GM12878 (cell line): ENCODE measurements at regions not wholly inside any gene's neighbourhood (a gene's known extent, or its start where the extent isn't known, plus 50 kb on each side); places are given as distances from the start of the nearest gene placed in this dataset.

Experiments used
- ATAC-seq: fragments of 200-7000 bp; cut with Tn5 transposase; 3 replicates; pipeline ENCODE4 v1.9.1; 2020; ENCODE audit warnings: mild to moderate bottlenecking, moderate library complexity
- BruUV-seq: library from RNA; stranded (reverse); fragments of 400-500 nt; replicated peaks from 2 replicates; lab custom pipeline; 2021; lab: Mats Ljungman, UMichigan
- CTCF ChIA-PET: fragments of 300-600 bp; sonication (Branson Sonifier 250); formaldehyde crosslinking; extraction: SDS; loops from one replicate; lab custom pipeline; 2021; ENCODE audit warnings: inconsistent platforms; lab: Yijun Ruan, JAX
- POLR2A ChIA-PET: fragments of 350-600 bp; formaldehyde crosslinking; extraction: SDS; loops from one replicate; lab custom pipeline; 2021; ENCODE audit warnings: inconsistent platforms; lab: Charles Lee
- RAD21 ChIA-PET: fragments of 300-600 bp; sonication (Branson Sonifier 250); formaldehyde crosslinking; loops from one replicate; lab custom pipeline; 2023; ENCODE audit warnings: antibody characterized with exemption; ENCODE audit not compliant: unreplicated experiment; lab: Charles Lee
- SMC1A ChIA-PET: fragments of 300-600 bp; sonication (Branson Sonifier 250); formaldehyde crosslinking; loops from one replicate; lab custom pipeline; 2023; ENCODE audit not compliant: unreplicated experiment, uncharacterized antibody; lab: Charles Lee
- DNase-seq: peaks from one replicate; pipeline ENCODE4 v3.0.0-alpha.2; 2011; ENCODE audit warnings: low read depth, low spot score
- FAIRE-seq: peaks from 3 replicates; lab custom pipeline; 2011; peaks lifted over from hg19 to GRCh38; lab: Jason Lieb, UNC
- H2AFZ ChIP-seq: 2 replicates; pipeline ENCODE4 v1.6.0; 2011; ENCODE audit warnings: low read depth, low read length, control low read depth; ENCODE audit not compliant: control insufficient read depth
- H3K27ac ChIP-seq: 2 replicates; pipeline ENCODE4 v1.5.1; 2011; ENCODE audit warnings: control low read depth; ENCODE audit not compliant: control insufficient read depth, insufficient read depth
- H3K27me3 ChIP-seq, 2 experiments: replicated peaks in 1 of 2; 2 replicates each; pipeline versions ENCODE4 v1.6.0 to v1.6.1; 2011; ENCODE audit warnings: low read length in 1 of 2; ENCODE audit not compliant: control insufficient read depth in 2 of 2, insufficient read depth in 2 of 2
- H3K36me3 ChIP-seq, 2 experiments: 2 replicates each; pipeline ENCODE4 v1.5.1; 2011; ENCODE audit warnings: low read length in 1 of 2; ENCODE audit not compliant: control insufficient read depth in 2 of 2, insufficient read depth in 2 of 2
- H3K4me1 ChIP-seq: 2 replicates; pipeline ENCODE4 v1.6.1; 2011; ENCODE audit warnings: mild to moderate bottlenecking, low read length, moderate library complexity, mixed read lengths; ENCODE audit not compliant: control insufficient read depth, insufficient read depth
- H3K4me2 ChIP-seq: 2 replicates; pipeline ENCODE4 v1.6.0; 2011; ENCODE audit warnings: control low read depth; ENCODE audit not compliant: control insufficient read depth, insufficient read depth
- H3K4me3 ChIP-seq: fragments of 200-600 bp; sonication (generic); 2 replicates; pipeline ENCODE4 v1.5.1; 2016
- H3K79me2 ChIP-seq: 2 replicates; pipeline ENCODE4 v1.6.0; 2011; ENCODE audit warnings: low read length; ENCODE audit not compliant: control insufficient read depth, insufficient read depth
- H3K9ac ChIP-seq: 2 replicates; pipeline ENCODE4 v1.8.0; 2011; ENCODE audit warnings: low read length, control low read depth, mixed read lengths; ENCODE audit not compliant: control insufficient read depth, insufficient read depth
- H3K9me3 ChIP-seq: replicated peaks from 3 replicates; pipeline ENCODE4 v1.5.1; 2011; ENCODE audit warnings: mild to moderate bottlenecking, low read length; ENCODE audit not compliant: control insufficient read depth, insufficient read depth
- H4K20me1 ChIP-seq: 2 replicates; pipeline ENCODE4 v1.6.0; 2011; ENCODE audit not compliant: control insufficient read depth, insufficient read depth
- CHD1 ChIP-seq: IDR thresholded peaks from 2 replicates; pipeline ENCODE4 v1.6.1; 2012; ENCODE audit warnings: low read depth, low read length, improper control_type of control experiment
- JUNB ChIP-seq: IDR thresholded peaks from 2 replicates; pipeline ENCODE4 v1.6.1; 2016; ENCODE audit warnings: antibody characterized with exemption, mild to moderate bottlenecking
- TAF1 ChIP-seq: IDR thresholded peaks from 2 replicates; pipeline ENCODE4 v1.6.1; 2011; ENCODE audit warnings: mild to moderate bottlenecking, low read depth, low read length, borderline replicate concordance
- WGBS: methylation state at CpG from one replicate; pipeline ENCODE4 v1.1.6; 2016; ENCODE audit warnings: low lambda C conversion rate; ENCODE audit not compliant: insufficient replicate concordance, insufficient coverage; ENCODE audit errors: missing lambda C conversion rate; 5-methylcytosine and 5-hydroxymethylcytosine counted together
- in situ Hi-C: fragments of 300-500 bp; cut with MboI; formaldehyde crosslinking; loops from 9 replicates; pipeline ENCODE4 v1.14.3; 2018; ENCODE audit warnings: mixed read lengths
- intact Hi-C: fragments of 100-400 bp; cut with micrococcal nuclease; formaldehyde crosslinking; loops from one replicate; pipeline ENCODE4 v1.14.2; 2022; ENCODE audit not compliant: unreplicated experiment
- TF ChIP-seq, protein P1 (sequence below): IDR thresholded peaks from 2 replicates; pipeline ENCODE4 v1.6.1; 2012; ENCODE audit warnings: low read depth, low read length, improper control_type of control experiment
- TF ChIP-seq, protein P2 (sequence below): fragments of 450-650 bp; formaldehyde crosslinking; IDR thresholded peaks from 2 replicates; pipeline ENCODE4 v1.4.0; 2020; ENCODE audit warnings: mild to moderate bottlenecking, moderate library complexity

DNA sequence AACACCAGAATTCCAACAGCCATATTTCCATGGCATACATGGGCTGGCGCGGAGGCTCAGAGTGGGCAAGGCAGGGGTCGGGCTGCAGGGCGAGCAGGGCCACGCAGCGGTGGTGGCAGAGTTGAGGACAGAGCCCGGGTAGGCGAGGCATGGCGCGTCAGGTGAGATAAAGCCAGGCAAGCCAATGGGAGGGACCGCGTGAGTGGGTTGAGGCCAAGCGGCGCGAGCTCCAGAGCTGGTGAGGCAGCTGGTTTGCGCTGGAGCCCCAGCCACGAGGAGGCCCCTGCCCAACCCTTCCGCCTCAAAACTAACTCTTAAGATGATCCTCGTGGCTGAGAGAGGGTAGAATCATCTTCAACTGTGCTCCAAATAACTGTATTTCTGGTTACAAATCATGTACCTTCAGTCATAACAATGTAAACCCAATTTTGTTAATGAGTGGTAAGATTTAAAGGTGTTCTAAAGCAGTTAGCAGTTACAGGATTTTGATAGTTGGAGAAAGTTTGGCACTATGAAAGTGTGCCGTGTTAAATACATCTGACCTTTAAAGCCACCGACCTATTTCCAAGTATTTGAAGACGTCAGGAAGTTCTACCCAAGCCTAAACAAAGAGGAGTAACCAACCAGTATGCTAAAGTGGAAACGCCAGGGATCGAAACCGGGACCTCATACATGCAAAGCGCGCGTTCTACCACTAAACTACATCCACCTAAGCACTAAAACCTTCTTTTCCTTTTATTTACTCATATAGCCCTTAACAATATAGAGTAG lies 107.9 kb downstream of the GPX5 start:
- no peaks in the 10 kb centered on the region for H3K4me1 ChIP-seq
- no peaks in the 10 kb centered on the region for H3K79me2 ChIP-seq
- H4K20me1 ChIP-seq, result no peaks in the 10 kb centered on the region
- ChIA-PET SMC1A (no interaction called here), POLR2A (no interaction called here), CTCF (no interaction called here), RAD21 (no interaction called here)
- H3K4me2 ChIP-seq, result no peak overlapping the region
- FAIRE-seq, result no peak
- no peaks in the 10 kb centered on the region for H3K36me3 ChIP-seq
- no peak overlapping the region for H3K9ac ChIP-seq
- no TSS peak for BruUV-seq
- WGBS, result 72% methylated on average over 28 of the region's 28 CpGs
- H3K4me3 ChIP-seq, result no peak overlapping the region
- no peaks in the 10 kb centered on the region; the same call in 1 of the 3 replicates for H3K9me3 ChIP-seq
- no peak overlapping the region for H3K27ac ChIP-seq
- H2AFZ ChIP-seq, result no peak overlapping the region
- intact Hi-C loops, result no loop called here
- DNase-seq, result no peak
- H3K27me3 ChIP-seq, result peaks cover 0 to 21% of the 10 kb centered on the region in 2 experiments
- in situ Hi-C loops, result no loop called here
- no peak for ATAC-seq
- TF ChIP-seq JUNB (no peak), CHD1 (no peak), TAF1 (no peak)
- TF ChIP-seq, protein P1, sequence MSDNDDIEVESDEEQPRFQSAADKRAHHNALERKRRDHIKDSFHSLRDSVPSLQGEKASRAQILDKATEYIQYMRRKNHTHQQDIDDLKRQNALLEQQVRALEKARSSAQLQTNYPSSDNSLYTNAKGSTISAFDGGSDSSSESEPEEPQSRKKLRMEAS, result no peak
- TF ChIP-seq, protein P2, sequence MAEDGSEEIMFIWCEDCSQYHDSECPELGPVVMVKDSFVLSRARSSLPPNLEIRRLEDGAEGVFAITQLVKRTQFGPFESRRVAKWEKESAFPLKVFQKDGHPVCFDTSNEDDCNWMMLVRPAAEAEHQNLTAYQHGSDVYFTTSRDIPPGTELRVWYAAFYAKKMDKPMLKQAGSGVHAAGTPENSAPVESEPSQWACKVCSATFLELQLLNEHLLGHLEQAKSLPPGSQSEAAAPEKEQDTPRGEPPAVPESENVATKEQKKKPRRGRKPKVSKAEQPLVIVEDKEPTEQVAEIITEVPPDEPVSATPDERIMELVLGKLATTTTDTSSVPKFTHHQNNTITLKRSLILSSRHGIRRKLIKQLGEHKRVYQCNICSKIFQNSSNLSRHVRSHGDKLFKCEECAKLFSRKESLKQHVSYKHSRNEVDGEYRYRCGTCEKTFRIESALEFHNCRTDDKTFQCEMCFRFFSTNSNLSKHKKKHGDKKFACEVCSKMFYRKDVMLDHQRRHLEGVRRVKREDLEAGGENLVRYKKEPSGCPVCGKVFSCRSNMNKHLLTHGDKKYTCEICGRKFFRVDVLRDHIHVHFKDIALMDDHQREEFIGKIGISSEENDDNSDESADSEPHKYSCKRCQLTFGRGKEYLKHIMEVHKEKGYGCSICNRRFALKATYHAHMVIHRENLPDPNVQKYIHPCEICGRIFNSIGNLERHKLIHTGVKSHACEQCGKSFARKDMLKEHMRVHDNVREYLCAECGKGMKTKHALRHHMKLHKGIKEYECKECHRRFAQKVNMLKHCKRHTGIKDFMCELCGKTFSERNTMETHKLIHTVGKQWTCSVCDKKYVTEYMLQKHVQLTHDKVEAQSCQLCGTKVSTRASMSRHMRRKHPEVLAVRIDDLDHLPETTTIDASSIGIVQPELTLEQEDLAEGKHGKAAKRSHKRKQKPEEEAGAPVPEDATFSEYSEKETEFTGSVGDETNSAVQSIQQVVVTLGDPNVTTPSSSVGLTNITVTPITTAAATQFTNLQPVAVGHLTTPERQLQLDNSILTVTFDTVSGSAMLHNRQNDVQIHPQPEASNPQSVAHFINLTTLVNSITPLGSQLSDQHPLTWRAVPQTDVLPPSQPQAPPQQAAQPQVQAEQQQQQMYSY (CRISPR knock-in tag), result no peak
